Tibial artery (tissue), 4 donors: ENCODE measurements at regions not wholly inside any gene's neighbourhood (a gene's known extent, or its start where the extent isn't known, plus 50 kb on each side); places are given as distances from the start of the nearest gene placed in this dataset.
A peak's percentile ranks its signal among the peaks of the same experiment; 100 is the strongest.

ENCODE experiments used
- DNase-seq, 2 donors: peaks; one replicate each; pipeline ENCODE4 v3.0.0-alpha.2; 2019
- H3K27ac ChIP-seq, 2 donors: fragments of 200-600 bp; sonication (generic) in 1 of 2; 1 replicate in 1 of 2; 2 replicates in 1 of 2; pipeline ENCODE4 v1.5.1; 2018 to 2019; ENCODE audit warnings: mild to moderate bottlenecking in 1 of 2
- H3K27me3 ChIP-seq, 2 donors: fragments of 200-600 bp; sonication (generic) in 1 of 2; one replicate each; pipeline versions ENCODE4 v1.5.1 to v1.6.0; 2016 to 2019
- H3K36me3 ChIP-seq, 3 donors: fragments of 200-600 bp; sonication (generic) in 2 of 3; one replicate each; pipeline ENCODE4 v1.5.1; 2016 to 2019; ENCODE audit warnings: mild to moderate bottlenecking in 2 of 3
- H3K4me1 ChIP-seq, 4 donors: fragments of 200-600 bp; sonication (generic) in 2 of 4; 1 replicate in 3 of 4; 2 replicates in 1 of 4; pipeline ENCODE4 v1.5.1; 2016 to 2019
- H3K4me3 ChIP-seq, 2 donors: fragments of 200-600 bp; sonication (generic) in 1 of 2; 1 replicate in 1 of 2; 2 replicates in 1 of 2; pipeline ENCODE4 v1.5.1; 2018 to 2019; ENCODE audit warnings: mild to moderate bottlenecking in 2 of 2
- H3K9me3 ChIP-seq, 3 donors: fragments of 200-600 bp; sonication (generic) in 1 of 3; one replicate each; pipeline ENCODE4 v1.5.1; 2016 to 2019
- intact Hi-C: fragments of 100-400 bp; cut with DNase I; formaldehyde crosslinking; loops from one replicate; pipeline ENCODE4 v1.15.0; 2023; ENCODE audit warnings: low total_unique reads
- TF ChIP-seq, protein P1 (sequence below), 2 experiments: fragments of 200-600 bp in 1 of 2; fragments of 450-650 bp in 1 of 2; IDR thresholded peaks; one replicate each; pipeline ENCODE4 v1.5.1; 2017 to 2019; ENCODE audit warnings: antibody characterized with exemption in 2 of 2, mild to moderate bottlenecking in 1 of 2, moderate library complexity in 1 of 2

GRCh38 chr6:104625536-104625935 lies 234.2 kb downstream of the HACE1 start:
- TF ChIP-seq, protein P1, sequence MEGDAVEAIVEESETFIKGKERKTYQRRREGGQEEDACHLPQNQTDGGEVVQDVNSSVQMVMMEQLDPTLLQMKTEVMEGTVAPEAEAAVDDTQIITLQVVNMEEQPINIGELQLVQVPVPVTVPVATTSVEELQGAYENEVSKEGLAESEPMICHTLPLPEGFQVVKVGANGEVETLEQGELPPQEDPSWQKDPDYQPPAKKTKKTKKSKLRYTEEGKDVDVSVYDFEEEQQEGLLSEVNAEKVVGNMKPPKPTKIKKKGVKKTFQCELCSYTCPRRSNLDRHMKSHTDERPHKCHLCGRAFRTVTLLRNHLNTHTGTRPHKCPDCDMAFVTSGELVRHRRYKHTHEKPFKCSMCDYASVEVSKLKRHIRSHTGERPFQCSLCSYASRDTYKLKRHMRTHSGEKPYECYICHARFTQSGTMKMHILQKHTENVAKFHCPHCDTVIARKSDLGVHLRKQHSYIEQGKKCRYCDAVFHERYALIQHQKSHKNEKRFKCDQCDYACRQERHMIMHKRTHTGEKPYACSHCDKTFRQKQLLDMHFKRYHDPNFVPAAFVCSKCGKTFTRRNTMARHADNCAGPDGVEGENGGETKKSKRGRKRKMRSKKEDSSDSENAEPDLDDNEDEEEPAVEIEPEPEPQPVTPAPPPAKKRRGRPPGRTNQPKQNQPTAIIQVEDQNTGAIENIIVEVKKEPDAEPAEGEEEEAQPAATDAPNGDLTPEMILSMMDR (IDR thresholded peaks at IDR 0.05), result no peak
- Histone ChIP-seq H3K9me3 (no peaks in the 10 kb centered on the region), H3K36me3 (no peaks in the 10 kb centered on the region), H3K27me3 (no peaks in the 10 kb centered on the region), H3K4me3 (no peak overlapping the region), H3K4me1 (peaks cover 0 to 16% (median 4%) of the 10 kb centered on the region in 4 donors), H3K27ac (no peak overlapping the region)
- no peak for DNase-seq
- intact Hi-C loops, result no loop called here

- Histone ChIP-seq H3K4me1 (peaks cover 0 to 16% (median 4%) of the 10 kb centered on the region in 4 donors), H3K27ac (no peak overlapping the region), H3K4me3 (no peak overlapping the region), H3K27me3 (no peaks in the 10 kb centered on the region), H3K36me3 (no peaks in the 10 kb centered on the region), H3K9me3 (no peaks in the 10 kb centered on the region)
- no peak for DNase-seq
- intact Hi-C loops, result no loop called here
- TF ChIP-seq, protein P1 (IDR thresholded peaks at IDR 0.05), result peak in 1 of 2 experiments; percentile 25
Measured at GRCh38 chr6:104623052-104623690, 236.5 kb downstream of the HACE1 start.

DNA sequence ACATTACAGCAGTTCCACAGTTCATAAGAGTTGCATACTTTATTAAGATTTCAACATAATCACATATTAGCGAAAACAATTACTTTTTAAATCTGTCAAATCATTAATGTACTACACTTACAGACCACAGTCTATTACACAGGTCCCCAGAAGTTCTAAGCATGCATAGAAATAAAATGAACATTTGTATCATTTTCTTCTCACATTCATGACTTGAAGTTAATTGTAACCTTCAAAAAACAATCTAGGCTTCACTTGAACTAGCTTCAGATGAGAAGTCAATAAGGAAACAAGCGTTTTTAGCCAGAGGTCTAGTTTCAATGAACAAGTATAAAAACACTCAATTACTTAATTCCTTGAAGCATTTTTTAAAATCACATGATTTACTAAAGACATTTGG lies 238.3 kb downstream of the HACE1 start:
- TF ChIP-seq, protein P1 (IDR thresholded peaks at IDR 0.05), result no peak
- H3K36me3 ChIP-seq, result no peaks in the 10 kb centered on the region
- intact Hi-C loops, result no loop called here
- H3K27ac ChIP-seq, result no peak overlapping the region
- no peaks in the 10 kb centered on the region for H3K9me3 ChIP-seq
- no peak for DNase-seq
- no peak overlapping the region for H3K4me3 ChIP-seq
- H3K4me1 ChIP-seq, result peaks cover 0 to 22% (median 4%) of the 10 kb centered on the region in 4 donors
- no peaks in the 10 kb centered on the region for H3K27me3 ChIP-seq

DNA sequence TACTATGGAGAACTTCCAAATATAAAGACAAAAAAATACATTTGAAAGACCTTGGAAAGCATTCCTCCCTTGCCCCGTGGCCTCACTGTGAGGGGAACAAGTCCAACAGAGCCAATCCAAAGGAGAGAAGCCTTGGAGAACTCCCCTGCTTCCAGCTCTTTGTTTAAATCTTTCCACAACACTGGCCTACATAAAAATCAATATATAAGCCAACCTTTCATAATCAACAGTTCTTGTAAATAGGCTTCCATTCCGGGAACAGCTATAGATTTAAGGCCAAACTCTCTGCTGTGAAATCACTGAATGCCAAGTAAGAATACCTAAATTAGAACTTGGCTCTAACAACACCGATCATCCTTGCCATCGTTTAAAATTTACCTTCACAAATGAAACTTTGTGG lies 242.1 kb downstream of the HACE1 start:
- intact Hi-C loops, result no loop called here
- H3K9me3 ChIP-seq, result no peaks in the 10 kb centered on the region
- no peaks in the 10 kb centered on the region for H3K36me3 ChIP-seq
- H3K27ac ChIP-seq, result no peak overlapping the region
- peaks cover 0 to 11% (median under 1%) of the 10 kb centered on the region in 4 donors for H3K4me1 ChIP-seq
- H3K27me3 ChIP-seq, result no peaks in the 10 kb centered on the region
- no peak for DNase-seq
- no peak overlapping the region for H3K4me3 ChIP-seq
- TF ChIP-seq, protein P1 (IDR thresholded peaks at IDR 0.05), result no peak

GRCh38 chr6:104614394-104614793 lies 245.3 kb downstream of the HACE1 start:
- H3K36me3 ChIP-seq, result no peaks in the 10 kb centered on the region
- no peak overlapping the region for H3K4me3 ChIP-seq
- H3K4me1 ChIP-seq, result peaks cover 0 to 6% (median 0%) of the 10 kb centered on the region in 4 donors
- no peaks in the 10 kb centered on the region for H3K9me3 ChIP-seq
- H3K27me3 ChIP-seq, result no peaks in the 10 kb centered on the region
- no peak overlapping the region for H3K27ac ChIP-seq
- no peak for DNase-seq
- TF ChIP-seq, protein P1 (IDR thresholded peaks at IDR 0.05), result no peak
- intact Hi-C loops, result no loop called here
